ENCODE measurements at regions not wholly inside any gene's neighbourhood (a gene's known extent, or its start where the extent isn't known, plus 50 kb on each side); places are given as distances from the start of the nearest gene placed in this dataset.
"Not testable (repeated sequence)": the region's sequence is repeated elsewhere in the genome, so short reads cannot be mapped to it uniquely, and the experiment has no call there.

DNA sequence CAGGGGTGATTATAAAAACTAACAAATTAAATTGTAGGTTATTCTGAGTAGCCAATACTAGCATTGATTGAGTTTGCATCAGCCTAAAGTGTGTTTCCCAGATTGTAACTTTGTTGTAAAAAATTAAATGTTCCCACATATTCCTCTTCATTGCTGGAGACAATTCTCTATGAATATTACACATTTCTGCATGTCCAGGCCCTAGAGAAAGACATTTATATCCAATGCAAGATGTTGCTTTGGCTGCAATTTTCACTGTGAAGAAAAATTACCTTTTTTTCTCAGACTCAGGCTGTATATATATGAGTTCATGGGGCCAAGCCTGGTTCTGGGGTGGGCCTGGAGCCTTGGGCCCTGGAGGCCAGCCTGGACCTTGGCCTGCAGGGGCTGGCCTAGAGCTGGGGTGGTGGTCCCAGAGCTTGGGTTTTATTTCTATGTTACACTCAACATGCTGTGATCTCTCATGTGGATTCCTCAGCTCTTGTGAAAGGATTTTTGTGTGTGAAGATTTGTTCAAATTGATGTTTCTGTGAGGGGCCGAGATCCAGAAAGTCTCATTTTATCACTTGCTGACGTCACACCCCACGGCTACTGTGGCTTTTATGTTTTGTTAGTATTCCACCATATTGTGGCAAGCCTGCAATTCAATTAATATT, 232.5 kb downstream of the SPATA31A1 start:
- Histone ChIP-seq H3K9ac (ENCODE audit: low read length) (no peak overlapping the region), H3K79me2 (ENCODE audit: control insufficient read depth, insufficient read depth, low read length) (no peaks in the 10 kb centered on the region), H3K4me2 (replicated peaks; ENCODE audit: low read depth, low read length, poor library complexity, severe bottlenecking) (no peak overlapping the region), H3K4me3 (ENCODE audit: control extremely low read depth in 1 of 5, extremely low read depth in 1 of 5, insufficient read depth in 1 of 5, low read depth in 2 of 5, low read length in 4 of 5) (no peak overlapping the region), H2AFZ (ENCODE audit: insufficient read depth, low read depth, low read length, poor library complexity, severe bottlenecking) (no peak overlapping the region), H4K20me1 (ENCODE audit: control insufficient read depth, insufficient read depth, low read length, poor library complexity, severe bottlenecking) (no peaks in the 10 kb centered on the region), H3K27ac (ENCODE audit: low read length in 2 of 2) (no peak overlapping the region), H3K4me1 (ENCODE audit: control insufficient read depth in 2 of 2, insufficient read depth in 2 of 2, low read length in 2 of 2) (no peaks in the 10 kb centered on the region), H3K9me3 (ENCODE audit: control extremely low read depth in 1 of 3, control insufficient read depth in 2 of 3, insufficient read depth in 1 of 3, low read length in 2 of 3) (no peaks in the 10 kb centered on the region), H3K36me3 (replicated peaks in 1 of 2; ENCODE audit: control extremely low read depth in 1 of 2, control insufficient read depth in 1 of 2, extremely low read depth in 1 of 2, insufficient read depth in 2 of 2, low read length in 1 of 2) (no peaks in the 10 kb centered on the region), H3K27me3 (replicated peaks in 1 of 4; ENCODE audit: control extremely low read depth in 1 of 4, control insufficient read depth in 3 of 4, insufficient read depth in 4 of 4, low read length in 3 of 4) (no peaks in the 10 kb centered on the region)
- Mint-ChIP-seq H3K9me3 (ENCODE audit: insufficient read depth) (no peaks in the 10 kb centered on the region), H3K27me3 (no peaks in the 10 kb centered on the region), H3K27ac (no peak overlapping the region), H3K4me1 (no peaks in the 10 kb centered on the region), H3K4me3 (no peak overlapping the region)
- WGBS (ENCODE audit: insufficient coverage) = no CpG with 5 or more reads among the region's 3 CpGs
- ATAC-seq (ENCODE audit: low read depth) (no peak), DNase-seq (peak; percentile 2)
- ChIA-PET POLR2A (no interaction called here), CTCF (no interaction called here)
- TF ChIP-seq EZH2 (IDR thresholded peaks at IDR 0.05; ENCODE audit: borderline replicate concordance, insufficient read depth, low read depth, low read length, poor library complexity, severe bottlenecking) = no peak
- TF ChIP-seq, protein P1, sequence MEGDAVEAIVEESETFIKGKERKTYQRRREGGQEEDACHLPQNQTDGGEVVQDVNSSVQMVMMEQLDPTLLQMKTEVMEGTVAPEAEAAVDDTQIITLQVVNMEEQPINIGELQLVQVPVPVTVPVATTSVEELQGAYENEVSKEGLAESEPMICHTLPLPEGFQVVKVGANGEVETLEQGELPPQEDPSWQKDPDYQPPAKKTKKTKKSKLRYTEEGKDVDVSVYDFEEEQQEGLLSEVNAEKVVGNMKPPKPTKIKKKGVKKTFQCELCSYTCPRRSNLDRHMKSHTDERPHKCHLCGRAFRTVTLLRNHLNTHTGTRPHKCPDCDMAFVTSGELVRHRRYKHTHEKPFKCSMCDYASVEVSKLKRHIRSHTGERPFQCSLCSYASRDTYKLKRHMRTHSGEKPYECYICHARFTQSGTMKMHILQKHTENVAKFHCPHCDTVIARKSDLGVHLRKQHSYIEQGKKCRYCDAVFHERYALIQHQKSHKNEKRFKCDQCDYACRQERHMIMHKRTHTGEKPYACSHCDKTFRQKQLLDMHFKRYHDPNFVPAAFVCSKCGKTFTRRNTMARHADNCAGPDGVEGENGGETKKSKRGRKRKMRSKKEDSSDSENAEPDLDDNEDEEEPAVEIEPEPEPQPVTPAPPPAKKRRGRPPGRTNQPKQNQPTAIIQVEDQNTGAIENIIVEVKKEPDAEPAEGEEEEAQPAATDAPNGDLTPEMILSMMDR (IDR thresholded peaks at IDR 0.05) = no peak
- intact Hi-C loops (cut with micrococcal nuclease) = no loop called here

DNA sequence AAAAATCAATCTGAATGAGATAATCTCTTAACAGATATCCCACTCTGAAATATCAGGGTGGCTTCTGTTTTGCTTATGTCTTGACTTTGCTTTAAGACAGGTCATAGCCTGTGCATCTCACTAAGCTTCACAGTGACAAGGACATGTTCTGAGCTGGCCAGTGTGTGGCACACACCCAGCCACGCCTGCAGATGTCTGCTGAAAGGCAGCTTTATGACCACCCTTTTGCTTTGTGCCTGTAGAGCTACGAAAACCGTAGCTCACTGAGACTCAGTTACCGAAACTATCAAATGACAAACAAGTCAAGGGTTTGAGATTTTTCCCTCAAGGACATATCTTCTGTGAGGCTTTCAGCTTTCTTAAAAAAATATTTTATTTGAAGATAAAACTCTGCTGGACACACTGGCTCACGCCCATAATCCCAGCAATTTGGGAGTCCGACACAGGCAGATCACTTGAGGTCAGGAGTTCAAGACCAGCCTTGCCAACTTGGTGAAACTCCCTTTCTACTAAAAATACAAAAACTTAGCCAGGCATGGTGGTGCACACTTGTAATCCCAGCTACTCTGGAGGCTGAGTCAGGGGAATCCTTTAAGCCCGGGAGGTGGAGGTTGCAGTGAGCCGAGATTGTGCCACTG, 233.2 kb downstream of the SPATA31A1 start:
- 72% methylated on average over 6 of the region's 8 CpGs for WGBS (ENCODE audit: insufficient coverage)
- ATAC-seq (ENCODE audit: low read depth) = no peak
- Histone ChIP-seq H3K79me2 (ENCODE audit: control insufficient read depth, insufficient read depth, low read length) (no peaks in the 10 kb centered on the region), H3K4me1 (ENCODE audit: control insufficient read depth in 2 of 2, insufficient read depth in 2 of 2, low read length in 2 of 2) (no peaks in the 10 kb centered on the region), H3K27me3 (replicated peaks in 1 of 4; ENCODE audit: control extremely low read depth in 1 of 4, control insufficient read depth in 3 of 4, insufficient read depth in 4 of 4, low read length in 3 of 4) (no peaks in the 10 kb centered on the region), H3K27ac (ENCODE audit: low read length in 2 of 2) (no peak overlapping the region), H3K36me3 (replicated peaks in 1 of 2; ENCODE audit: control extremely low read depth in 1 of 2, control insufficient read depth in 1 of 2, extremely low read depth in 1 of 2, insufficient read depth in 2 of 2, low read length in 1 of 2) (no peaks in the 10 kb centered on the region), H4K20me1 (ENCODE audit: control insufficient read depth, insufficient read depth, low read length, poor library complexity, severe bottlenecking) (no peaks in the 10 kb centered on the region), H2AFZ (ENCODE audit: insufficient read depth, low read depth, low read length, poor library complexity, severe bottlenecking) (no peak overlapping the region), H3K4me2 (replicated peaks; ENCODE audit: low read depth, low read length, poor library complexity, severe bottlenecking) (no peak overlapping the region), H3K9me3 (ENCODE audit: control extremely low read depth in 1 of 3, control insufficient read depth in 2 of 3, insufficient read depth in 1 of 3, low read length in 2 of 3) (no peaks in the 10 kb centered on the region), H3K9ac (ENCODE audit: low read length) (no peak overlapping the region), H3K4me3 (ENCODE audit: control extremely low read depth in 1 of 5, extremely low read depth in 1 of 5, insufficient read depth in 1 of 5, low read depth in 2 of 5, low read length in 4 of 5) (no peak overlapping the region)
- CTCF ChIA-PET = no interaction called here
- H3K27ac Mint-ChIP-seq = no peak overlapping the region
- TF ChIP-seq, protein P1 (IDR thresholded peaks at IDR 0.05) = no peak
- TF ChIP-seq EZH2 (IDR thresholded peaks at IDR 0.05; ENCODE audit: borderline replicate concordance, insufficient read depth, low read depth, low read length, poor library complexity, severe bottlenecking) = no peak
- no peak for DNase-seq
- H3K4me3 Mint-ChIP-seq = no peak overlapping the region
- POLR2A ChIA-PET = no interaction called here
- no peaks in the 10 kb centered on the region for H3K9me3 Mint-ChIP-seq (ENCODE audit: insufficient read depth)
- intact Hi-C loops (cut with micrococcal nuclease) = no loop called here
- no peaks in the 10 kb centered on the region for H3K27me3 Mint-ChIP-seq
- H3K4me1 Mint-ChIP-seq = no peaks in the 10 kb centered on the region

DNA sequence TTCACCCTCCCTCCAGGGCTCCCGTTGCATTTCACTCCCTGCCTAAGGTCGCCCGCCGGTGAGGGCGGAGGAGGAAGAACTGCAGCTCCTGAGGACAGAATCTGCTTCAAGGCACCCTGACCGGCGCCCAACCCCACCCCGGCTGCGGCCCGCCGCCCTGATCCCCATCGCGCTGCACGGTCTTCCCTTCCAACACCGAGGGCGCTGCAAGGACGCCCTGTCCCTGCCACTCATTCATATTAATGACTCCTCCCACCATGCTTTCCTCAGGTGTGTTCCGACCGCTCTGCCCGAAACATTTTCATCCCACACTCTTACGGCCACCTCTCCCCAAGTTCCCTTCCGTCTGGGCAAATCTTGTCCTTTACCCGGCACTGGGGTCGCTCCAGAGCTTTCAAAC, 248.6 kb downstream of the SPATA31A1 start:
- H3K4me3 Mint-ChIP-seq = peak overlapping the region; percentile 44
- H3K9me3 ChIP-seq (ENCODE audit: control extremely low read depth in 1 of 3, control insufficient read depth in 2 of 3, insufficient read depth in 1 of 3, low read length in 2 of 3); H3K27ac Mint-ChIP-seq; H3K4me1 Mint-ChIP-seq; H3K36me3 ChIP-seq (replicated peaks in 1 of 2; ENCODE audit: control extremely low read depth in 1 of 2, control insufficient read depth in 1 of 2, extremely low read depth in 1 of 2, insufficient read depth in 2 of 2, low read length in 1 of 2); H3K27me3 Mint-ChIP-seq; H3K27me3 ChIP-seq (replicated peaks in 1 of 4; ENCODE audit: control extremely low read depth in 1 of 4, control insufficient read depth in 3 of 4, insufficient read depth in 4 of 4, low read length in 3 of 4); H3K27ac ChIP-seq (ENCODE audit: low read length in 2 of 2); H3K4me3 ChIP-seq (ENCODE audit: control extremely low read depth in 1 of 5, extremely low read depth in 1 of 5, insufficient read depth in 1 of 5, low read depth in 2 of 5, low read length in 4 of 5); H4K20me1 ChIP-seq (ENCODE audit: control insufficient read depth, insufficient read depth, low read length, poor library complexity, severe bottlenecking); H3K79me2 ChIP-seq (ENCODE audit: control insufficient read depth, insufficient read depth, low read length); POLR2A ChIA-PET; intact Hi-C loops (cut with micrococcal nuclease); CTCF ChIA-PET; H2AFZ ChIP-seq (ENCODE audit: insufficient read depth, low read depth, low read length, poor library complexity, severe bottlenecking); H3K9me3 Mint-ChIP-seq (ENCODE audit: insufficient read depth); DNase-seq; ATAC-seq (ENCODE audit: low read depth); H3K4me2 ChIP-seq (replicated peaks; ENCODE audit: low read depth, low read length, poor library complexity, severe bottlenecking); H3K4me1 ChIP-seq (ENCODE audit: control insufficient read depth in 2 of 2, insufficient read depth in 2 of 2, low read length in 2 of 2); H3K9ac ChIP-seq (ENCODE audit: low read length): not testable (repeated sequence)
- WGBS (ENCODE audit: insufficient coverage) = no CpG with 5 or more reads among the region's 24 CpGs
